GM21390 (cell line): ENCODE measurements at regions not wholly inside any gene's neighbourhood (a gene's known extent, or its start where the extent isn't known, plus 50 kb on each side); places are given as distances from the start of the nearest gene placed in this dataset.

ENCODE experiments used
- ATAC-seq: cut with Tn5 transposase; IDR thresholded peaks from one replicate; pipeline ENCODE4 v1.9.1; 2021; ENCODE audit not compliant: unreplicated experiment

DNA sequence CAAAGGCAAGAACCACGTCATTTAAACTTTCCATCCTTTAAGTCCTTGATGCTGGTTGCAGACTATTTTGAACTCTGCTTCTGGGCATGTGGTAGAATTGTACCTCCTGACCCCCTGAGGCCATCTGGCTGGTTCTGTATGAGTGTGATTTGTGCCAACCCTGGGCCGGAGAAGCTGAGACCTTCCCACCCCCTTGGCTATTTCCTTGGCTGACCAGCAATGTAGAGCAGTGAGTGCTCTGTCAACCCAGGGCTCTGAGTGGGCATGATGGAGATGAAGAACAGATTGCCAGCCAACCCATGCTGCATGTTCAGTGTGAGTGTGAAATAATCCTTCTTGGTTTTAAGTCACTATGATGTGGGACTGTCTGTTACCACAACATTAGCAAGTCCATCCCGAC, 82.1 kb upstream of the RASGRP1 start:
- ATAC-seq, result no peak

DNA sequence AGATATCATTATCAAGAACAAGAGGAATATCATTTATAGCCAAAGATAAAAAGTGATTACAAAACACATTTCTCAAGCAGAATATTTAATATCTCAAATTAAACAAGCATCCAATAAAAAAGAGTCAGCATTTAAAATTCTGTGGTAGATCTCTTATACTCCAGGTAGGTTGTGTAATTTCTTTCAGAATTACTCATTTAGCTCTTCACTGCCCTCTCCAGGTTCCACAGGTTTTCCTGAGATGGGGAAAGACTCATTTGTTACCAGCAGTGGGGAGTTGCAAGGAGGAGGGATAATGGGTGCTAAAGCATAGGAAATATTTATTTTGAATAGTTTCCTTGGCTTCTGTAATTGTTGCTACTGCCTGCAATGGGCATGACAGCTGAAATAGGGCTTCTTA, 83.1 kb upstream of the RASGRP1 start:
- ATAC-seq, result no peak

DNA sequence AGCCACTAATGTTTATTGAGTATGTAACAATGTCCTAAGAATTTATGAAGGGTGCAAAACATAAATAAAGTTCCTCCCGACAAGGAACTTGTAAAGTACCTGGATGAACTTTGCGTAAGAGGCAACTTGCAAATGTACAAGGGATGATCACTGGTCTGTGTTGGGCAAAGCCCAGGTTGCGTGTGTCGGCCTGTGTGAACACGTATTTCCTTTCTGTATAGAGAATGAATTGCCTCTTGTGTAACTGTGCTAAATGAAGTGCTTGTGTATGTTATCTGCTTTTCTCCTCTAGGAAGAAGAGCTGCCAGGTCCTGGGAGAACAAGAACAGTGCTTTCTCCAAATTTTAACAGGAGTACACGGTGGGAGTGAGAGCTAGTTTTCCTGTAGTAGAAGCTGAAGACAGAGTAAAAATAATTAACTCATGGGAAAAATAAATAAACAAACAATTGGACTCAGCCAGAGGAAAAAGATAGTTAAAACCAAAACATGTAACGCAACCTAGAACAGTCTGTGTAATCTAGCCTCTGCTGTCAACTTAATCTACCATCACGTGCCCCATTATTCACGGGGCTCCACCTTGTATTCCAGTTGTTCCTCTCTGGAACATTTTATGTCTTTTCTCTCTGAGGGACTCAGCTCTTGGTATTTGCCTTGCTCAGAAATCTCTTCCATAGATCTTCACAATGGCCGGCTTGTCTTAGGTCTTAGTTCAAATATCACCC, 83.7 kb upstream of the RASGRP1 start:
- no peak for ATAC-seq

DNA sequence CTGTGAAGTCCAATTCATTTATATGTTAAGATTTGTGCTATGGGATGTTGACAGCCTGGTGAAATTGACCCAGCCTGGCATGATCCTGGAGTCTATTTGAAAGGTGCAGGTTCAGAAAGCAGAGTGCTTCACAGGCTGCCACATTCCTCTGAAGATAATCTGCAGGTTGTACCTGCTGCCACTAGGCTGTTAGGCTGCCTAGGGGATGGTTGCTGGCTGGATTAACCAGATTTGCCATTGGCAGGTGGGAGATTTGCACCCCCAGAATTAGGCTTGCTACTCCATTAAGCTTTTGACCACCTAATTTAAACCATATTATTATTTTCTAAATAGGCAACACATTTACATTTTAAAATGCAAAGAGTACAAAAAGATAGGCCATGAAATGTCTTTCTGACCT, 85.8 kb upstream of the RASGRP1 start:
- no peak for ATAC-seq

DNA sequence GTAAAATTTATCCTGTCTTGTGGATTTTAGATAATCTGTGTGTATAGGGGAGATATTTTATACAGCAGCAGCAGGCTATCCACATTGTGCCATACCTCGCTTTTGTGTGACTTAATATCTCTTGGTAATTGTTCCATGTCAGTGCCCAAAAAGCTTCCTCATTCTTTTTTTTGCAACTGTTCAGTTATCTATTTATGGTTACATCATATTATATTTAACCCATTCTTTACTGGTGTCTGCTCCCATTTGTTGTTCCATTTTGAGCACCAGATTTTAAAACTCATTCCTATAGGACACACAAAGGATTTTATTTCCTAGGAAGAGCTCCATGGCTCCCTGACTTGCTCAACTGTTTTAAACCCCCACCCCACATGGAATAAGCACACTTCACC, 86.3 kb upstream of the RASGRP1 start:
- ATAC-seq, result no peak

DNA sequence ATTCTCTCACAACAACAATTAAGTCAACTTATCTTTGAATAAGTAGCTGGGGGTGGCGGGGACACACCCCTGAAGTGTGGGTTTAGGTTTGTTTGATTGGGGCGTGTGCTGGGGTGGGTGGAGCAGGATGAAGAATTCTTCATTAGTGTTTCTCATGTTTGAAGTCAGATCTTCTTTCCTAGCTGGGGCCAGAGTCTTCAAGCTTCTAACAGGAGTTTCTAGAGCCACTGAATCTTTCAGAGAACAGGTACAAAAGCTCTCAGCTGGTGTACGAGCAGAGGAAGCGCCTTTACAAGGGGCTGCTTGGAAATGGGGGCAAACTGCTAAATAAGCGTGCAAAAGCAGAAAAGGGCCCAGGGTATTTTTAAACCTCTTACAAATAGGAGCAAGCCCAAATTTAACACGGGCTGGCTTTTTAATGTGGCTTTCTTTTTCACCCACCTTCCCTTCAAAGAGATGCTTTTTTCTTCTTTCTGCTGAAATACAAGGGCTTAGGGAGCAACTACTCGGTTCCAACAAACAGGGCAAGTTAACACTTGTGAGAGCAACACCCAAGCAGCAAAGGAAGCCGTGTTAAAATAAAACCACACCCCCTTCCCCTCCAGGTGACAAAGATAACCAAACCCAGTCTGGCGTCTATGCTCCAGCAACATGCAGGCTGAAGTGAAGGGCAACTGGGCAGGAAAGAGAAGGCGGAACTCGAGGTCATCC, 86.9 kb upstream of the RASGRP1 start:
- ATAC-seq, result no peak

DNA sequence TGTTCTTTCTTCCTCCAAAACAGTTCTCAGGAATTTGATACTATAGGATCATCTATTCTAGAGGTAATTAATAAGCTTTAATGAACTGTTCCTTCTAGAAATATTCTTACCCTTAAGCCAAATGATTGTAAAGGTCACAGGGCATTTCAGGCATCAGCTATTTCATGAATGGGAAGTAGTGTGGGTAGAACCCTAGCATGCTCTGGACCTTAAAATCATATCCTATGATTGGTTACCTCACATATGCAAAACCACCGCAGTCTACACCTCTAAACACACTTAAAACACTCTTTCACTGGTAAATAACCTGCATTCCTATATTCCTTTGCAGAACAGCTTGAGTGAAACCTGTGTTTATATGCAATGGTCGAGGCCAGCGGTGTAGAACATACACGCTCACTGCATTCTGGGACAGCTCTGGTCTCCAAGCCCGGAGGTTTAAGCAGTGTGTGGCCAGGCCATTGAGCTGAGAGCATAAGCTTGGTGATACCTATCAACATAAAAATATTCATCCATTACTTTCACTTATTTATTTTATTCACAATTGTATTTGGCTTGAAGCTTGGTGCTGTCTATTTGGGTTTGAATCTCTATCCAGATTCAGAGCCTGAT, 87.7 kb upstream of the RASGRP1 start:
- ATAC-seq, result no peak

DNA sequence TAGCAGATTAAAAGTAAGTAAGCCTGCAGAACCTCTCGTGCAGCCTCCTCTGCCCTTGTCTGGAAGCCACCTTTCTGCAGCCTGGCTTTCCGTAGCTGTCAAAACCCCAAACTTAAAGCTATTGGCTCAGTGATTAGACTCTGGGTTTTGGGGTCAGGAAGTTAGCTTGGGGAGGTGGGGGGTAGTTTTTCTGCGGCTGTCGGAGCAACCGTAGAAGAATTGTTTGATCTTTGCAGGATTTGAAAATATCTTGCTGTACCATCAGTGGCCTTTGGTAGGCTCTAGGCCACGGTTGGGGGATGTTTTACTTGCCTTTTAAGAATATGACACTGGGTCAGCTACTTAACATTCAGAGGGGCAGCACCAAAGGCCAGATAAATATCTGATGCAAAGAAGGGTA, 88.4 kb upstream of the RASGRP1 start:
- ATAC-seq, result no peak

DNA sequence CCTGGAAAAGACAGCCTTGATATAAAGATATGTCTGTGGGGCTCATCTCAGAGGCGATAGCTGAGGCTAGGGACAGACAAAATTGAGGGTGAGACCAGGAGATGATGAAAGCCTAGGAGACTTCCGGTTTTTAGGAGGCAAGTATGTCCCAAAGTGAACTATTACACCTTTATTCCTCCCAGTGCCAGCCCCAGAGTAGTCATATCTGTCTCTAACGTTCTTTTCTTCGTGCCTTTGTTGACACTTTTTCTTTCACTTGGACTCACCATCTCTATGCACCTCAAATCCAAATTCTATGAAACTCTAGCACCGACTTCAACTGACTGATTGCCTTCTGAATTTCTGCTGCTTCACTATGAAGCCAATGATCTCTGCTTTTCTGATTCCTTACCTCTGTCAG, 93.8 kb upstream of the RASGRP1 start:
- no peak for ATAC-seq

DNA sequence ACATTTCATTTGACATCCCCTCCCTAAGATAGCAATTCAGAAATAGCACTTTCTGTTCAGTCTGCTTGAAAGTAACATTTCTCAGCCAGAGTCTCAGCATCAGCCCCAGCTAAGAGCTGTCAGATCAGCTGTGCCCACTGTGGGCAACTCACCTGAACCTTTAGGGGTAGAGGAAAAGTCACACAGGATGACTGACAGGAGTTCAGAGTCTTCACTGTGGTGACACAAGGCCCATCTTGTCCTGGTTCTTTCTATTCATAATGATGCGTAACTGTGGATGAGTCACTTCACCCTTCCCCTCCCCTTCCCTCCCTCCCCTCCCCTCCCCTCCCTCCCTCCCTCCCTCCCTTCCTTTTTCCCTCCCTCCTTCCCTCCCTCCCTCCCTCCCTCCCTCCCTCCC, 96.1 kb upstream of the RASGRP1 start:
- ATAC-seq, result no peak

DNA sequence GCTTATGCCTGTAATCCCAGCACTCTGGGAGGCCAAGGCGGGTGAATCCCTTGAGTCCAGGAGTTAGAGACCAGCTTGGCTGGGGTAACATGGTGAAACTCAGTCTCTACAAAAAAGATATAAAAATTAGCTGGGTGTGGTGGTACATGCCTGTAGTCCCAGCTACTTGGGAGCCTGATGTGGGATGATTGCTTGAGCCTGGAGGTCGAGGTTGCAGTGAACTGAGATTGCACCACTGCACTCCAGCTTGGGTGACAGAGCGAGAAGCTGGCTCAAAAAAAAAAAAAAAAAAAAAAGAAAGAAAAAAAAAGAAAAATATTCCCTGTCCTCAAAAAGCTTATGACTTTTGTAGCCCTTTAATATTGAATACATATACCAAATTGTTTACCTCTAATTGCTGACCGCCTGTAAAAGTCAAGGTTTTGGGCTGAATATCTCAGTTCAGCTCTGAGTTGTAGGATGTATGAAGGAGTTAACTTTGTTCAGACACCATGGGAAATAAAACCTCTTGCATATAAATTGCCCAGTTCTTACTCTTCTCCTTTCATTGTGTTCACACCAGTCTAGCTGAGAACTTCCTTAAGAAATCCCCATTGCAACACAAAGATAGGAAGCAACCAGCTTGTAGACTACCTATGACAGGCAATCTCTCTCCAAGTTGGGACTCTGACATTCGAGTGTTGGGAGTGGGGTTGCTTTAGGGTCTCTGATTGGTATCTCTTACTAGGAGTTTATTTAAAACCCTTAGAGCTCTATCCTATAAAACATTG, 97.6 kb upstream of the RASGRP1 start:
- no peak for ATAC-seq

DNA sequence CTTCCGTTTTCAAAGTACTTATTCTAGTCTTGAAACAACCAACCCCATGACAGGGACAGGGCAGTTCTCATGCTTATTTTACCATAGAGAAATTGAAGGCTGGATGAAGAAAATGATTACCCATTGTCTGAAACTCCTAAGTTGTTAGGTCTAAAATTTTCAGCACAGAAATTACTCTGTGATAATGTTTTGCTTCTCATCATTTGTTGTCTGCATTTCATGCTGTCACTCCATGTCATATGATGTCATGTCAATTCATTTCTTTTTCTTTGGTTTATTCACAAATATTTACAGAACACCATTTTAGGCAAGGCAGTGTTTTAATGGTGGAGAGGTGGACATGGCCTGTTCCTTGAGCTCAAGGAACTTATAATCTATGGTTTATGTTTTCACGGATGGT, 98.2 kb upstream of the RASGRP1 start:
- no peak for ATAC-seq

DNA sequence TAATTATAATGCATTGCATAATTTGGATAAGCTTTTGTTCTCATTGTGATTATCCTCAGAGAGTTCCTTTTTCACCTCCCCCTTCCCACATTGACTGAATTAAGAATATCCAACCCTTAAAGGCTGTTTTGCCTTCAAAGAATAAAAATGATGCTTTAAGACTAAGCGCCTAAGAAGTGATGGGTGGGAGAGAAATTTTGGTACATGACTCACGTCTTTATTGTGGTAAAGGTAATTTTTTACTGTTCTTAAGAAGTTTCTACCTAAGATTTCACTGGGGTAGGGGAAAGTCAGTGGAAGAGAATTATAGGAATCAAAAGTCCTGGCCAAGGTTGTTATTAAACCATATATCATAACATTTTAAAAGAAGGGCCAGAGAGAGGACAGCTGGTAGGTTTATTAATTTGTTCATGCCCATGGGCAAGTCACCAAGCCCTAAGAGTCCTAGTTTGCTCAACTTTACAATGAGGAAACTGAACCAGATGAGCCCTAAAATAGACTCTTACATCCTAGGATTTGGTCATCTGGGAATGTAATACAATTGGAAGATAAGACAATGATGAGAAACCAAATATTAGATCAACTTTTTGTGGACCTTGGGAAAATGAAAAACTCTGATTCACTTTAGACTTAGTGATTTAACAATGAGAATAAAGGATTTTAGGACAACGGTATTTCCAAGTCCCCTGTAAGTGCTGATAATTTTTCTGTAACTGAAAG, 101.1 kb upstream of the RASGRP1 start:
- ATAC-seq, result no peak

DNA sequence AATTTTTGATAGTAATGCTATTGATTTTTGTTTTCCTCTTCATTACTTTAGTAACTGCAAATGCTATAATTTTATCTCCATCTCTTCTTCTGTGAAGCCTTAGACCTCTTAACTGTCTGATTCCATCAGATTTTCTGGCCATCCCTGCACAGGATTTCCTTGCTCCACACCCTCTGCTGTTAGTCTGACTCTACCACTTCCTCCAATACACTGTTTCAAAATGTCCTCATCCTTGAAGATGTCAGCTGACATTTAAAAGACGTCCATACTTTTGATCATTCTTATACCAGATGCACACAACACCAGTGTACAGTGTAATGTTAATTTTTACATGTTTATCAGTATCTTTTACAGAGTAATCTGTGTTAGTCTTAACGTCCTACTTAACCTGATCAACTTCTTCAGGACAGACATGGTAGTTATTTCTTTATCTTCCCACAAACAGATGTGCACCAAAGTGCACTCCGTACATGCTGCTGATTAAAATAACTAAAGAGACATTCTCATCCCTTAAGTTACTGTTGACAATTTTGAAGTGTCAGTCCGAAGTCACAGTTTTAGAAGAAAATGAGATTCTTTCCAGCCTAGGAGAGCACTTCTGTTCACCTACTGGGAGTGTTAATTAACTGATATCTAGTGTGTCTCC, 102.4 kb upstream of the RASGRP1 start:
- no peak for ATAC-seq

DNA sequence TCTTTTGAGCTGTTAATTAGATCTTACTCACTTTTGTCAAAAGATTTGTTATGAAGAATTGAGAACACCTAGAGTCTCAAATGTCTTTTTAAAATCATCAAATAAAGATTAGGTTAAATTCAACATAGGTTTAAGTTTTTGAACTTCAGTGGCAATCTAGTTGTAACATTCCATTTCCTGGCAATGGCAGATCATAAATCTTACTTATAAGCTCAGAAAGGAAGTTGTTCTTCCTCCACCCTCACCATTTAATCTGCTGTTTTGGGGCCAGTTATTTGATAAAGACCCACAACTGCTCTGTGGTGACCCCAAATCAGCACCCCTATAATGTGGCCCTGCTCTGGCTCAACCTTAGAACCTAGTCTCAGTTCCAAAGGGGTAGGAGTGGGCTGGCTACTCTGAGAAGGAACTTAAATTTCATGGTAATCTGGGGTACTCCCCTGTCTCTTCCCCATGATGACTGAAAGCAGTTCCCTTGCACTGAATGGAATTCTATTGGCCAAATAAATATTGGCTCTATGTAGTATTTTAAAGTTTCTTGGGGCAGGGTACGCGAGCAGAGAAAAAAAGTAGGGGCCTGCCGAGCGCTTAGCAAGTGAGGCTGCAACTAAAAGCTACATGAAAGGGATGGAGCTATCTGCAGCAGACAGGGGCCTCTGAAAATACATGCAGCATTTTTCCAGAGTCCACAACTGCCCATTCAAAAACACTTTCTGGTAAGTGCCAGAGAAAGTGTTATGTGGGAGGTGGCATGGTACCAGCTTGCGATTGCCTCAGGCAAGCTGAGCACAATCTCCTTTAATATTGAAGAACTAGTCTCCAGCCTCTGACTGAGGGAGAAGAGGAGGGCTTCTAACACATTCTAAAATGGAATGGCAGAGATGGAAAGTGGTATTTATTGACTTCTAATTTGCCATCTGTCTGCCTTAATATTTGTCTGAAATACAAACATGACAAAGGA, 103.6 kb upstream of the RASGRP1 start:
- ATAC-seq, result no peak

DNA sequence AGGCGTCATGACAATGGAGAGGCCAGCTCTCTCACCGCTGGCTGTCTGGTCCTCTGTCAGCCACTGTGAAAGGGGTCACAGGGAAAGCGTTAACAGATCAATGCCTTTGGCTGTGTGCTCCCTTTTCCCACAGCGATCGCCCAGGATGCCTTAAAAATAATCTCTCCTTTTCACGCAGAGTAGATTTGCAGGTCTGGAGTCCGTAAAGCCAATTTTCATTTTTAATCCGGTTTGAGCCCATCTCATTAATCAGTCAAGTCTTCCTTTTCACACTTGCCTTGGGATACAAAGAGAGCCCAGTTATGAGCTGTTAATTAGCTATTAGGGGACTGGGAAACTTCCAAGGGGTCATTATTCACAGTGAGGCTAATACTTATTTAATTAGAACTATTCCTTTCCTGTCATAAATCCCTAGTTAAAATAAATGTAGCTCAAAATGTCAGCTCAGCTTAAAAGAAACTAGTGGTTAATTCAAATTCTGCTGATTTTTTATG, 104.3 kb upstream of the RASGRP1 start:
- ATAC-seq, result no peak

DNA sequence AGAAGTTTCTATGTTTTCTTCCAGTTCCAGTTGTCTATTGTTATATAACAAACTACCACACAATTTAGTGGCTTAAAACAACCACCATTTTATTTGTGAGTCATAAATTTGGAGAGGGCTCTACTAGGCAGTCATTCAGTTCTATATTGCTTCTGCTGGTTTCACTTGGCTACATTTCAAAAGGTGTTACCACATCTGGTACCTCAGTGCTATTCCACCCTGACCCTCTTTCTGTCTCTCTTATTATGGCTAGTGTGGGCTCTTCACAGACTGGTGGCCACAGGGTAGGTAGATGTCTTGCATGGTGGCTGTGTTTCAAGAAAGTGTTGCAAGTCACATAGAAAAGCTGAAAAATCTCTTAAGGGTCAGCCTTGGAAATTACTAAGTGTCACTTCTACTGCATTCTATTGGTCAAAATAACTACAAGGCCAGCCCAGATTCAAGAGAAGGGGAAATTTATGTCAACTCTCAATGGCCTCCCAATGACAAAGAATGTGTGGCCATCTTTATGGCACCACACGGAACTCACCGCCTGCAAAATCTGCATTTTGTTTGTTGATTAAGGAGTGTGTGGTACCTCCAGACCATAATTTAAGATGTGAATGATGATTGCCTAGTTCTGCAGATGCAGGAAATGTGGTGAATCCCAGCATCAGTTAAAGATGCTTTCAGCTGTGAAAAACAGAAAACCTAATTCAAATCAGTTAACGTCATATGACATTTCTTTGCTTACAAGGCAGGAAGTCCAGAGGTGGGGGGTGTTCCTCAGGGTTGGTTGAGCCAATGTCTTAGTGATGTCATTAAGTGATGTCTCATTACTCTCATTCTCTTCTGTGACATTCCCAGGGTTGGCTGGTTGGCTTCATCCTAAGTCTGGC, 105.8 kb upstream of the RASGRP1 start:
- ATAC-seq, result peak; percentile 38

DNA sequence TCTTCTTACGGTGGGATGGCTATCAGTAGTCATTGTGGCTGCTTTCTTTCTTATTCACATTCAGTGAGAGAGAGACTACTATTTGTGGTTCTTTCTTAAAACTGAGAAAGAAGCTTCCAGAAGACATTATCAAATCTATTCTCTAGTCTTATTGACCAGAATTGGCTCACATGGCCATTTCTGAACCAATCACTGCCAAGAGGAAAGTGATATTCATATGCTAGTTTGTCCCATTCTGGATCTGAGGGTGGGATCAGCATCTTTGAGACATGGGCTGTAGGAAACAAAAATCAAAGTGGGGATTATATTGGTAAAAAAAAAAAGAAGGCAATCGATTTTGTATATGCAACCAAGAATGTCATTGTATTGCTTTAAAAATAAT, 106.4 kb upstream of the RASGRP1 start:
- no peak for ATAC-seq
